ENCODE measurements at regions not wholly inside any gene's neighbourhood (a gene's known extent, or its start where the extent isn't known, plus 50 kb on each side); places are given as distances from the start of the nearest gene placed in this dataset.

DNA sequence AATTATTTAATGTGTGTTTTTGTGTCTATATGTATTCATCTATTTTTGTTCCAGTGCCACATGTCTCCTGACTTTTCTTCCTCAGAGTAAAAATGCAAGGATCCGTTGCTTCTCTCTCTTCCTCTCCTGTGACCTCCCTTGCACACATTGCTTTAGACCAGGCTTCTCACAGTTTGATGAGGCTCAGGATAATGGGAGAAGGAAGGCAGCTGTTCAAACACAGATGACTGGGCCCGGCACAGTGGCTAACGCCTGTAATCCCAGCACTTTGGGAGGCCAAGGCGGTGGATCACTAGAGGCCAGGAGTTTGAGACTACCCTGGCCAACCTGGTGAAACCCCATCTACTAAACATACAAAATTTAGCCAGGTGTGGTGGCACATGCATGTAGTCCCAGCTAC is 241.9 kb downstream of the SAMD5 start:
- TF ChIP-seq, protein P1, sequence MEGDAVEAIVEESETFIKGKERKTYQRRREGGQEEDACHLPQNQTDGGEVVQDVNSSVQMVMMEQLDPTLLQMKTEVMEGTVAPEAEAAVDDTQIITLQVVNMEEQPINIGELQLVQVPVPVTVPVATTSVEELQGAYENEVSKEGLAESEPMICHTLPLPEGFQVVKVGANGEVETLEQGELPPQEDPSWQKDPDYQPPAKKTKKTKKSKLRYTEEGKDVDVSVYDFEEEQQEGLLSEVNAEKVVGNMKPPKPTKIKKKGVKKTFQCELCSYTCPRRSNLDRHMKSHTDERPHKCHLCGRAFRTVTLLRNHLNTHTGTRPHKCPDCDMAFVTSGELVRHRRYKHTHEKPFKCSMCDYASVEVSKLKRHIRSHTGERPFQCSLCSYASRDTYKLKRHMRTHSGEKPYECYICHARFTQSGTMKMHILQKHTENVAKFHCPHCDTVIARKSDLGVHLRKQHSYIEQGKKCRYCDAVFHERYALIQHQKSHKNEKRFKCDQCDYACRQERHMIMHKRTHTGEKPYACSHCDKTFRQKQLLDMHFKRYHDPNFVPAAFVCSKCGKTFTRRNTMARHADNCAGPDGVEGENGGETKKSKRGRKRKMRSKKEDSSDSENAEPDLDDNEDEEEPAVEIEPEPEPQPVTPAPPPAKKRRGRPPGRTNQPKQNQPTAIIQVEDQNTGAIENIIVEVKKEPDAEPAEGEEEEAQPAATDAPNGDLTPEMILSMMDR (IDR thresholded peaks at IDR 0.05; ENCODE audit: low read length): no peak
- TF ChIP-seq EZH2 (IDR thresholded peaks at IDR 0.05; ENCODE audit: borderline replicate concordance, low read length): no peak

All from OCI-LY1 (cell line).